Endothelial cell of umbilical vein (primary cell): ENCODE measurements at regions not wholly inside any gene's neighbourhood (a gene's known extent, or its start where the extent isn't known, plus 50 kb on each side); places are given as distances from the start of the nearest gene placed in this dataset.

Experiments
- BruUV-seq: library from RNA; stranded (reverse); fragments of 400-500 nt; replicated peaks from 2 replicates; lab custom pipeline; 2021; lab: Mats Ljungman, UMichigan
- CTCF ChIA-PET: fragments of 300-600, 350-600 bp; sonication (Branson Sonifier 250); formaldehyde crosslinking; loops from one replicate; lab custom pipeline; 2021; ENCODE audit warnings: antibody characterized with exemption, inconsistent platforms; lab: Charles Lee
- POLR2A ChIA-PET: fragments of 300-600, 350-600 bp; sonication (Branson Sonifier 250); formaldehyde crosslinking; loops from one replicate; lab custom pipeline; 2021; ENCODE audit warnings: antibody characterized with exemption, inconsistent platforms; lab: Charles Lee
- DNase-seq: peaks from one replicate; pipeline ENCODE4 v3.0.0-alpha.2; 2011; ENCODE audit warnings: low read depth, low spot score
- FAIRE-seq: peaks from 2 replicates; lab custom pipeline; 2011; peaks lifted over from hg19 to GRCh38; lab: Jason Lieb, UNC
- H2AFZ ChIP-seq: 2 replicates; pipeline ENCODE4 v1.6.0; 2012; ENCODE audit warnings: low read depth, low read length, control low read depth, inconsistent platforms
- H3K27ac ChIP-seq: 2 replicates; pipeline ENCODE4 v1.5.1; 2011; ENCODE audit warnings: low read depth, mild to moderate bottlenecking, control low read depth, low read length, moderate library complexity; ENCODE audit not compliant: insufficient read depth
- H3K27me3 ChIP-seq, 2 experiments: 2 replicates each; pipeline versions ENCODE4 v1.6.0 to v1.6.1; 2011; ENCODE audit warnings: low read length in 2 of 2, mixed read lengths in 1 of 2; ENCODE audit not compliant: control insufficient read depth in 2 of 2, insufficient read depth in 2 of 2
- H3K36me3 ChIP-seq, 2 experiments: 2 replicates in 1 of 2; 3 replicates in 1 of 2; pipeline ENCODE4 v1.5.1; 2011; ENCODE audit warnings: low read length in 2 of 2, mild to moderate bottlenecking in 1 of 2, moderate library complexity in 1 of 2; ENCODE audit not compliant: control insufficient read depth in 2 of 2, insufficient read depth in 2 of 2; ENCODE audit errors: extremely low read depth in 1 of 2
- H3K4me1 ChIP-seq: 3 replicates; pipeline ENCODE4 v1.5.1; 2011; ENCODE audit warnings: mild to moderate bottlenecking, low read length; ENCODE audit not compliant: control insufficient read depth, insufficient read depth; ENCODE audit errors: extremely low read depth
- H3K4me2 ChIP-seq: 2 replicates; pipeline ENCODE4 v1.6.1; 2011; ENCODE audit warnings: low read length, control low read depth, mixed read lengths; ENCODE audit not compliant: insufficient read depth
- H3K4me3 ChIP-seq, 3 experiments: fragments of 200-600 bp in 1 of 3; sonication (generic), shearing (Covaris generic) in 1 of 3; replicated peaks in 1 of 3; 2 replicates each; pipeline ENCODE4 v1.5.1; 2011 to 2016; ENCODE audit warnings: control low read depth in 3 of 3, low read length in 3 of 3, mild to moderate bottlenecking in 2 of 3, inconsistent platforms in 1 of 3, low read depth in 1 of 3, moderate library complexity in 1 of 3; ENCODE audit not compliant: insufficient read depth in 1 of 3
- H3K79me2 ChIP-seq: 2 replicates; pipeline ENCODE4 v1.6.0; 2012; ENCODE audit warnings: low read length, inconsistent platforms; ENCODE audit not compliant: control insufficient read depth, insufficient read depth
- H3K9ac ChIP-seq: replicated peaks from 2 replicates; pipeline ENCODE3; 2011; ENCODE audit warnings: low read length, control low read depth; ENCODE audit not compliant: insufficient read depth; ENCODE audit errors: extremely low read depth
- H3K9me1 ChIP-seq: replicated peaks from 3 replicates; pipeline ENCODE4 v1.6.0; 2011; ENCODE audit warnings: mild to moderate bottlenecking, low read length; ENCODE audit not compliant: control insufficient read depth, insufficient read depth; ENCODE audit errors: extremely low read depth
- H3K9me3 ChIP-seq: replicated peaks from 2 replicates; pipeline ENCODE4 v1.5.1; 2012; ENCODE audit warnings: low read length, inconsistent platforms; ENCODE audit not compliant: control insufficient read depth, insufficient read depth
- H4K20me1 ChIP-seq: replicated peaks from 2 replicates; pipeline ENCODE3; 2011; ENCODE audit warnings: mild to moderate bottlenecking, low read length; ENCODE audit not compliant: control insufficient read depth, insufficient read depth; ENCODE audit errors: extremely low read depth
- EZH2 ChIP-seq: IDR thresholded peaks from 2 replicates; pipeline ENCODE4 v1.6.1; 2012; ENCODE audit warnings: borderline replicate concordance, low read depth, mild to moderate bottlenecking, moderate library complexity, low read length, inconsistent platforms; ENCODE audit not compliant: severe bottlenecking
- FOS ChIP-seq: IDR thresholded peaks from 2 replicates; pipeline ENCODE4 v1.6.1; 2011; ENCODE audit warnings: mild to moderate bottlenecking, low read length, moderate library complexity, borderline replicate concordance; ENCODE audit not compliant: insufficient read depth
- GATA2 ChIP-seq: IDR thresholded peaks from 2 replicates; pipeline ENCODE4 v1.7.0; 2011; ENCODE audit warnings: low read depth, mild to moderate bottlenecking, moderate library complexity, mixed read lengths, low read length; ENCODE audit not compliant: insufficient read length, insufficient read depth
- JUN ChIP-seq: IDR thresholded peaks from 2 replicates; pipeline ENCODE4 v1.6.1; 2011; ENCODE audit warnings: borderline replicate concordance, low read depth; ENCODE audit not compliant: insufficient read length, insufficient read depth
- MYC ChIP-seq: IDR thresholded peaks from one replicate; pipeline ENCODE4 v1.6.1; 2011; ENCODE audit warnings: mild to moderate bottlenecking, low read depth, low read length
- POLR2A ChIP-seq: IDR thresholded peaks from 2 replicates; pipeline ENCODE4 v1.6.1; 2012; ENCODE audit warnings: low read depth, mild to moderate bottlenecking, control low read depth, low read length
- POLR2AphosphoS5 ChIP-seq: IDR thresholded peaks from 2 replicates; pipeline ENCODE4 v1.6.1; 2012; ENCODE audit warnings: low read depth, mild to moderate bottlenecking, control low read depth, low read length, moderate library complexity; ENCODE audit not compliant: insufficient read depth
- dilution Hi-C: fragments of 300-500 bp; cut with MboI; formaldehyde crosslinking; loops from one replicate; pipeline ENCODE4 v1.15.0; 2019; ENCODE audit warnings: low sequenced_read_pairs; ENCODE audit not compliant: extremely low pct_ligation_motif_present
- intact Hi-C: fragments of 100-400 bp; cut with micrococcal nuclease; formaldehyde crosslinking; loops from one replicate; pipeline ENCODE4 v1.10.0; 2022
- TF ChIP-seq, protein P1 (sequence below): IDR thresholded peaks from 2 replicates; pipeline ENCODE4 v1.6.1; 2011; ENCODE audit not compliant: insufficient read depth, insufficient read length
- TF ChIP-seq, protein P2 (sequence below), 2 donors: IDR thresholded peaks; 1 replicate in 1 of 2; 2 replicates in 1 of 2; pipeline ENCODE4 v1.5.1; 2011; ENCODE audit warnings: low read length in 2 of 2, mild to moderate bottlenecking in 2 of 2, moderate library complexity in 2 of 2, control low read depth in 1 of 2, inconsistent platforms in 1 of 2, low read depth in 1 of 2; ENCODE audit not compliant: insufficient read depth in 1 of 2; ENCODE audit errors: extremely low read depth in 1 of 2

DNA sequence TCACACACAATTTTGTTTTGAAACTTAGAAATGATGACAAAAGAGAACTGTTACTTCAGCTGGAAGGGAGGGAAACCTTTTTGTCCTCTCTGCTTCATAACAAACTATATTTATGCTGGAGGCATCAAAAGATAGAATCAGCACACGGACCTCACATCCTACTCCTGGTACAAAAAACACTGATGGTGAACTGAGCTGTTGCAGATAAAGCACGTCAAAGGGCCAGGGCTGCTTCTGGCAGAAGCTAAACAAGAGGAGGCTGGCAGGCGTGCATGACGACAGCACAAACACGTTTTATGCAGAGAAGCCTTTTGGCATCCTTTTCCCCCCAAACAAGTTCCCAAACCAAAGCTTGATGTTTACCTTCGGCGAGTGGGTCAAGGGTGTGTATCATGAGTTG is 169.6 kb downstream of the SLC24A2 start:
- DNase-seq (no peak), FAIRE-seq (no peak)
- no peaks in the 10 kb centered on the region for H3K79me2 ChIP-seq
- no peak overlapping the region for H3K9ac ChIP-seq
- H2AFZ ChIP-seq, result no peak overlapping the region
- H3K27ac ChIP-seq, result no peak overlapping the region
- no peaks in the 10 kb centered on the region for H3K4me1 ChIP-seq
- no peak for TF ChIP-seq JUN
- no peak for TF ChIP-seq EZH2
- TF ChIP-seq, protein P1, sequence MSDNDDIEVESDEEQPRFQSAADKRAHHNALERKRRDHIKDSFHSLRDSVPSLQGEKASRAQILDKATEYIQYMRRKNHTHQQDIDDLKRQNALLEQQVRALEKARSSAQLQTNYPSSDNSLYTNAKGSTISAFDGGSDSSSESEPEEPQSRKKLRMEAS, result no peak
- no peak for TF ChIP-seq POLR2A
- no peak for TF ChIP-seq FOS
- no peak for TF ChIP-seq POLR2AphosphoS5
- TF ChIP-seq GATA2, result no peak
- no peak for TF ChIP-seq MYC
- TF ChIP-seq, protein P2, sequence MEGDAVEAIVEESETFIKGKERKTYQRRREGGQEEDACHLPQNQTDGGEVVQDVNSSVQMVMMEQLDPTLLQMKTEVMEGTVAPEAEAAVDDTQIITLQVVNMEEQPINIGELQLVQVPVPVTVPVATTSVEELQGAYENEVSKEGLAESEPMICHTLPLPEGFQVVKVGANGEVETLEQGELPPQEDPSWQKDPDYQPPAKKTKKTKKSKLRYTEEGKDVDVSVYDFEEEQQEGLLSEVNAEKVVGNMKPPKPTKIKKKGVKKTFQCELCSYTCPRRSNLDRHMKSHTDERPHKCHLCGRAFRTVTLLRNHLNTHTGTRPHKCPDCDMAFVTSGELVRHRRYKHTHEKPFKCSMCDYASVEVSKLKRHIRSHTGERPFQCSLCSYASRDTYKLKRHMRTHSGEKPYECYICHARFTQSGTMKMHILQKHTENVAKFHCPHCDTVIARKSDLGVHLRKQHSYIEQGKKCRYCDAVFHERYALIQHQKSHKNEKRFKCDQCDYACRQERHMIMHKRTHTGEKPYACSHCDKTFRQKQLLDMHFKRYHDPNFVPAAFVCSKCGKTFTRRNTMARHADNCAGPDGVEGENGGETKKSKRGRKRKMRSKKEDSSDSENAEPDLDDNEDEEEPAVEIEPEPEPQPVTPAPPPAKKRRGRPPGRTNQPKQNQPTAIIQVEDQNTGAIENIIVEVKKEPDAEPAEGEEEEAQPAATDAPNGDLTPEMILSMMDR (IDR thresholded peaks at IDR 0.05; ENCODE audit: extremely low read depth in 1 of 2, insufficient read depth in 1 of 2, low read depth in 1 of 2, low read length in 2 of 2), result no peak
- H3K9me3 ChIP-seq, result no peaks in the 10 kb centered on the region
- H3K9me1 ChIP-seq, result no peaks in the 10 kb centered on the region
- no peaks in the 10 kb centered on the region for H4K20me1 ChIP-seq
- H3K4me2 ChIP-seq, result no peak overlapping the region
- dilution Hi-C loops, result no loop called here
- no peaks in the 10 kb centered on the region for H3K36me3 ChIP-seq
- no peak overlapping the region for H3K4me3 ChIP-seq
- ChIA-PET POLR2A (no interaction called here), CTCF (no interaction called here)
- BruUV-seq, result no TSS peak
- H3K27me3 ChIP-seq, result no peaks in the 10 kb centered on the region
- intact Hi-C loops, result no loop called here
